CD4-positive, alpha-beta T cell treated with Interferon gamma for 1 hour (primary cell): ENCODE measurements at regions not wholly inside any gene's neighbourhood (a gene's known extent, or its start where the extent isn't known, plus 50 kb on each side); places are given as distances from the start of the nearest gene placed in this dataset.
"Not testable (repeated sequence)": the region's sequence is repeated elsewhere in the genome, so short reads cannot be mapped to it uniquely, and the experiment has no call there.

ENCODE experiments used
- DNase-seq: peaks from one replicate; pipeline ENCODE4 v3.0.0-alpha.2; 2020

- no peak for DNase-seq
Measured at GRCh38 chr1:70827030-70827429, 220.6 kb downstream of the PTGER3 start.

- DNase-seq: no peak
Measured at GRCh38 chr1:70828177-70828576, 219.4 kb downstream of the PTGER3 start.

DNA sequence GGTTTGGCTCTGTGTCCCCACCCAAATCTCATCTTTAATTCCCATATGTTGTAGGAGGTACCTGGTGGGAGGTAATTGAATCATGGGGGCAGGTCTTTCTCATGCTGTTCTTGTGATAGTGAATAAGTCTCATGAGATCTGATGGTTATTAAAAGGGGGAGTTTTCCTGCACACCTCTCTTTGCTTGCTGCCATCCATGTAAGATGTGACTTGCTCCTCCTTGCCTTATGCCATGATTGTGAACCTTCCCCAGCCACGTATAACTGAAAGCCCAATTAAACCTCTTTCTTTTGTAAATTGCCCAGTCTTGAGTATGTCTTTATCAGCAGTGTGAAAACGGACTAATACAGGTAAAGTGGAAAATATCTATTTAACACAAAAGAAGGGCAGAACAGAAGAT, 213.3 kb downstream of the PTGER3 start:
- DNase-seq: not testable (repeated sequence)

GRCh38 chr1:70836456-70836855, 211.2 kb downstream of the PTGER3 start:
- no peak for DNase-seq

DNA sequence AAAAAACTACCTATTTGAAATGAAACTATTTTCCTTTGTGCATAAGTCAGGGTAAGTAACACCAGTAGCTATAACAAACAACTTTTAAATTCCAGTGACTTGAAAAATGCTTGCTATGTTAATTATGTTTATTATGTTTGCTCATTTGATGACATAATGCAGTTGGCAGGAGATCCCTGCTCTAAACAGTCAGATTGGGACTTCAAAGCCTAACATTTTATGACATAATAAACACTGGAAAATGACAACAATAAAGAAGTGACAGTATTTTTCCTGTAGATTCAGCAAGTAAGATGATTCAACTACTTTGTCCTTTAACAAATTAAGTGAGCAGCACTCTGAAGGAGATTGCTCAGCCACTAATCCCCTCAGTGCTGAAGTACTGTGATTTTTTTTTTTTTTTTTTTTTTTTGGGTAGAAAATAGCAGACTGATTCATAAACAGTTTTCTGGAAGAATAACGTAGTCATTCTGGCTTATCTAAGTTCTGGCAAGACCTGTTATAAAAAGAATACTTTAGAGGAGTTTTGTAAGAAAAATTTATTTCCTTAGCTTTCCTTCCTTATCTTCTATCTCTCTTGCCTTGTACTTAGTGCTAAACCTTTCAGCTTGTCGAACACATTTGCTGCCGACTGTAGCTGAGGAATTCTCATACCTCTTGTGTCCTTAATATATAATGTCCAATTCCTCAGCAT, 207.2 kb downstream of the PTGER3 start:
- DNase-seq: no peak

- no peak for DNase-seq
Measured at GRCh38 chr1:70842562-70842961, 205.1 kb downstream of the PTGER3 start.

GRCh38 chr1:70843452-70843851, 204.2 kb downstream of the PTGER3 start:
- DNase-seq: no peak

DNA sequence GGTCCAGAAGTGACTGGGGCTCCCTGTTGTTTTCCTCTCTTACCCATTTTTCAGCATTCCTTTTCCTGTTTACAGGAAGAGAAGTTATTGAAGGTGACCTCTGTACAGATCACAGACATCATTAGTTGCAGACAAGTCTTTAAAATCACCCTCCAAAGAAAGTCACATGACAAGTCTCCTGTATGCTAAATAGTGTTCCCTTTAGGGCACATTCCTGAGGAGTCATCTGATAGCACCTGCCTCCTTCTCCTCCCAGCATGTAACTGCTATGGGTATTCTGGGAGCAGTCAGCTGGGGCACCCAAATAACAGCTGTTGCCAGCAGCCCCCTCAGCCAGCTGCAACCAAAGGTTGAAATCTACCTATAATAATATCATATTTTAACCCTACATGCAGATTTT, 200.6 kb downstream of the PTGER3 start:
- DNase-seq: no peak

DNA sequence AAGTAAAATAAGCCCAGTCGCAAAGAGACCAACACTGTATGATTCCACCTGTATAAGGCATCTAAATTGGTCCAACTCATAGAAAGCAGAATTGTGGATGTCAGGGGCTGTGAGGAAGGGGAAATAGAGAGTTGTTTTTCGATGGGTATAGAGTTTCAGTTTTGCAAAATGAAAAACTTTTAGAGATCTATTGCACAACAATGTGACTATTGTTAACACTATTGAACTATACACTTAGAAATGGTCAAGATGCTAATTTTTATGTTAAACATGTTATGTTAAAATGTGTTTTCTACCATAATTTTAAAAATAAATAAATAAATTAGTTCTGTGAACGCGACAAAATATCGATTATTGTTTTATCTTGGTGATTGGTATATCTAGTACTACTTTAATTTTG, 192.4 kb downstream of the PTGER3 start:
- no peak for DNase-seq

DNA sequence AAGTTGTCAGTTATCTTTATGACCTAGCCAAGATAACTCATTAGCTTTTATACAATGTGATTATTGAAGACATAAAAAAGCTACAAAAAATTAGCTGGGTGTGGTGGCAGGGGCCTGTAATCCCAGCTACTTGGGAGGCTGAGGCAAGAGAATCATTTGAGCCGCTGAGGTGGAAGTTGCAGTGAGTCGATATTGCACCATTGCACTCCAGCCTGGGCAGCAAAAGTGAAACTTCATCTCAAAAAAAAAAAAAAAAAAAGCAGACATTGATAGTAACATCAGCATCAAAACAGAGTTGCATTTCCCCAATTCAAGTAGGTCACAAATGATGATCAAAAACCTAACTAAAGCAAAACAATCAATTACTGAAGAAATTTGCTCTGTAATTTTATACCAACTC, 191.4 kb downstream of the PTGER3 start:
- DNase-seq: no peak

GRCh38 chr1:70863239-70863638, 184.4 kb downstream of the PTGER3 start:
- DNase-seq: no peak

DNA sequence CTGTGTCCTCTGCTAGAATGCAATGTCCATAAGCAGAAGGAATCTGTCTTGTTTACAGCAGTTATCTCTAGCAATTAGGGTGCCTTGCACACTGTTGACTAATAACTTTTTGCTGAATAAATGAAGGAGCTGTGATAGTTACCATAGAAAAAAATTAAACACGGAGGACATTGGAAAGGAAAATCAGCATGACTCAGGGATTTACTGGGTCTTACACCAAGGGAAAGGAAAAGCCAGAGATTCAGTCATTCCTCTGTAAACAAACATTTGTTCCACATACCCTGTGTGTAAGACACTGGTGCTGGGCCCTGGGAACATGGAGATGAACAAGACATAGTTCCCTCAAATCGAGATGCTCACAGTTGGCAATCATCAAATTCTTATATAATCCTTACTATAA, 183.3 kb downstream of the PTGER3 start:
- no peak for DNase-seq

- DNase-seq: no peak
Measured at GRCh38 chr1:70866542-70867264, 180.9 kb downstream of the PTGER3 start.

- DNase-seq: no peak
Measured at GRCh38 chr1:70871790-70872189, 175.8 kb downstream of the PTGER3 start.

- DNase-seq: no peak
Measured at GRCh38 chr1:70874063-70874462, 173.6 kb downstream of the PTGER3 start.

- DNase-seq: no peak
Measured at GRCh38 chr1:70874818-70875217, 172.8 kb downstream of the PTGER3 start.

DNA sequence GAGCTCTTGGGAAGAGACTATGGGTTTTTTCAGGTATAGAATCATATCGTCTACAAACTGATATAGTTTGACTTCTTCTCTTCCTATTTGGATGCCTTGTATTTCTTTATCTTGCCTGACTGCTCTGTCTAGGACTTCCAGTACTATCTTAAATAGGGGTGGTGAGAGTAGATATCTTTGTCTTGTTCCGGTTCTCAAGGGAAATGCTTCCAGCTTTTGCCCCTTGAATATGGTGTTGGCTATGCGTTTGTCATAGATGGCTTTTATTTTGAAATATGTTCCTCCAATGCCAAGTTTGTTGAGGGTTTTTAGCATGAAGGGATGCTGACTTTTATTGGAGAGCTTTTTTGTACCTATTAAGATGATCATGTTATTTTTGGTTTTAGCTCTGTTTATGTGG, 170.3 kb downstream of the PTGER3 start:
- DNase-seq: no peak

GRCh38 chr1:70887936-70888335, 159.7 kb downstream of the PTGER3 start:
- no peak for DNase-seq

DNA sequence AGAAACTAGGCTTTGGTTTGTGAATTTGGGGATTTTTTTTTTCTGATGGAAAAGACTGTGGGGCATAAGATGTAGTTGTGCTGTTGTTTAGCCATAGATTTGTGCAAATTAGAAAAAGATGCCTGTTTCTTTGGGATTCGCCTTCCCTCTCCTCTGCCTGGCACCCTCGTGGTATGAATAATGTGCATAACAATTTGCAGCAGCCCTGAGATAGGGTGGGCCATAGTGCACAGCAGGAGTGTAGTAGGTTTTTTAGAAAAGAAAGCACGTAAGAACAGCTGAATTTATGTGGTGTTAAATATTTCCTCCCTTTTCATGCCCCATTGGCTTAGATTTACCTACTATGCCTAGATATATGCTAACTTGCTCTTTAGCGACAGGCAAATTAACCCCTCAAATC, 158.9 kb downstream of the PTGER3 start:
- DNase-seq: no peak

DNA sequence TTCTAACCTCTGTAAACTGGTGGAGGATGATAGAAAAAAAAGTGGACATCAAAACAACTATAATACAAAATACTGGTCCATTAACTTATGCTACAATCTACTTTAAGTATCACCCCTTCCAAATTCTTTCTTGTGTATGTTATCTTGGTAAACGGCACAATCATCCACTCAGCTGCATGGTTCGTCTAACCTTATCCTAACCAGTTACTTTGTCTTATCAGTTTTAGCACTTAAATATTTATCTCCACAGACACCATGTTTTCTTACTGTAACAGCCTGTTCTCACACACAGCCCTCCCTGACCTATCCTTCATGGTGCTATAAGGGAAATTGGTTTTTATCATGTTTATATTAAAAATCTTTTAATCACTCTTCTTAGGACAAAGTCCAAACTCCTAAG, 157.2 kb downstream of the PTGER3 start:
- no peak for DNase-seq

- no peak for DNase-seq
Measured at GRCh38 chr1:70891051-70891843, 156.4 kb downstream of the PTGER3 start.

- no peak for DNase-seq
Measured at GRCh38 chr1:70892140-70892539, 155.5 kb downstream of the PTGER3 start.

- DNase-seq: no peak
Measured at GRCh38 chr1:70892930-70893329, 154.7 kb downstream of the PTGER3 start.

DNA sequence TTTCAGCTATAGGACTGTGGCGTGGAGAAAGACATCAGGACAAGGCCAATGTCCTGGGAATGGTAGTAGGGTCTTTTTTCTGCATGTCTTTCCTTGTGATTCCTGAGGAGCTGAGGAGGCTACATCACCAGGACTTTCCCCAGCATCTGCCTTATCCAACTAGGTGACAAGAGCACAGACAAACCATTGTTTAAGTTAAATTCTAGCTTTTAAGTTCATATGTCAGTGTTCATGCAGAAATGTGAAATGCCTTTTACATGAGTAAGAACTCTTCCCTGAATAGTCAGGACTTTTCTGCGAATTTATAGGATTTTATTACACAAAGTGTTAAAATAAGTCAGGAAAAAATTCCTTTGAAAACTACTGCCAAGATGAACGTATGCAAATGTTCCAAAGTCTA, 154.2 kb downstream of the PTGER3 start:
- DNase-seq: no peak
